ENCODE measurements at regions not wholly inside any gene's neighbourhood (a gene's known extent, or its start where the extent isn't known, plus 50 kb on each side); places are given as distances from the start of the nearest gene placed in this dataset.

GRCh38 chr18:4906856-4907255 is 290.2 kb downstream of the AKAIN1 start:
- no peak overlapping the region for H3K4me2 ChIP-seq
- no peaks in the 10 kb centered on the region for H3K27me3 ChIP-seq (ENCODE audit: insufficient read depth, low read depth)
- TF ChIP-seq, protein P1, sequence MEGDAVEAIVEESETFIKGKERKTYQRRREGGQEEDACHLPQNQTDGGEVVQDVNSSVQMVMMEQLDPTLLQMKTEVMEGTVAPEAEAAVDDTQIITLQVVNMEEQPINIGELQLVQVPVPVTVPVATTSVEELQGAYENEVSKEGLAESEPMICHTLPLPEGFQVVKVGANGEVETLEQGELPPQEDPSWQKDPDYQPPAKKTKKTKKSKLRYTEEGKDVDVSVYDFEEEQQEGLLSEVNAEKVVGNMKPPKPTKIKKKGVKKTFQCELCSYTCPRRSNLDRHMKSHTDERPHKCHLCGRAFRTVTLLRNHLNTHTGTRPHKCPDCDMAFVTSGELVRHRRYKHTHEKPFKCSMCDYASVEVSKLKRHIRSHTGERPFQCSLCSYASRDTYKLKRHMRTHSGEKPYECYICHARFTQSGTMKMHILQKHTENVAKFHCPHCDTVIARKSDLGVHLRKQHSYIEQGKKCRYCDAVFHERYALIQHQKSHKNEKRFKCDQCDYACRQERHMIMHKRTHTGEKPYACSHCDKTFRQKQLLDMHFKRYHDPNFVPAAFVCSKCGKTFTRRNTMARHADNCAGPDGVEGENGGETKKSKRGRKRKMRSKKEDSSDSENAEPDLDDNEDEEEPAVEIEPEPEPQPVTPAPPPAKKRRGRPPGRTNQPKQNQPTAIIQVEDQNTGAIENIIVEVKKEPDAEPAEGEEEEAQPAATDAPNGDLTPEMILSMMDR (conservative IDR thresholded peaks at IDR 0.05; ENCODE audit: low read depth, low read length), result no peak
- no peak overlapping the region for H3K27ac ChIP-seq
- H3K79me2 ChIP-seq (ENCODE audit: insufficient read depth, low read depth), result no peaks in the 10 kb centered on the region
- no peak overlapping the region for H3K4me3 ChIP-seq (IDR thresholded peaks at IDR 0.05; ENCODE audit: insufficient read depth, low read depth, low read length)
- H2AFZ ChIP-seq (ENCODE audit: low read depth), result no peak overlapping the region
- no peaks in the 10 kb centered on the region for H3K36me3 ChIP-seq (ENCODE audit: insufficient read depth)
- no peaks in the 10 kb centered on the region for H4K20me1 ChIP-seq (ENCODE audit: insufficient read depth)
- no peaks in the 10 kb centered on the region for H3K4me1 ChIP-seq (ENCODE audit: low read depth, poor library complexity, severe bottlenecking)
- no peak overlapping the region for H3K9ac ChIP-seq

GRCh38 chr18:4888251-4889040 is 308.6 kb downstream of the AKAIN1 start:
- no peak overlapping the region for H3K9ac ChIP-seq
- no peaks in the 10 kb centered on the region for H3K4me1 ChIP-seq (ENCODE audit: low read depth, poor library complexity, severe bottlenecking)
- TF ChIP-seq, protein P1 (conservative IDR thresholded peaks at IDR 0.05; ENCODE audit: low read depth, low read length), result no peak
- H3K27me3 ChIP-seq (ENCODE audit: insufficient read depth, low read depth), result no peaks in the 10 kb centered on the region
- H3K79me2 ChIP-seq (ENCODE audit: insufficient read depth, low read depth), result no peaks in the 10 kb centered on the region
- H3K27ac ChIP-seq, result no peak overlapping the region
- H3K4me3 ChIP-seq (IDR thresholded peaks at IDR 0.05; ENCODE audit: insufficient read depth, low read depth, low read length), result no peak overlapping the region
- no peak overlapping the region for H2AFZ ChIP-seq (ENCODE audit: low read depth)
- no peak overlapping the region for H3K4me2 ChIP-seq
- H3K36me3 ChIP-seq (ENCODE audit: insufficient read depth), result no peaks in the 10 kb centered on the region
- no peaks in the 10 kb centered on the region for H4K20me1 ChIP-seq (ENCODE audit: insufficient read depth)

GRCh38 chr18:4878480-4878879 is 318.6 kb downstream of the AKAIN1 start:
- Histone ChIP-seq H3K9ac (no peak overlapping the region), H3K27me3 (ENCODE audit: insufficient read depth, low read depth) (no peaks in the 10 kb centered on the region), H3K4me2 (no peak overlapping the region), H2AFZ (ENCODE audit: low read depth) (no peak overlapping the region), H3K4me3 (IDR thresholded peaks at IDR 0.05; ENCODE audit: insufficient read depth, low read depth, low read length) (no peak overlapping the region), H4K20me1 (ENCODE audit: insufficient read depth) (no peaks in the 10 kb centered on the region), H3K79me2 (ENCODE audit: insufficient read depth, low read depth) (no peaks in the 10 kb centered on the region), H3K4me1 (ENCODE audit: low read depth, poor library complexity, severe bottlenecking) (no peaks in the 10 kb centered on the region), H3K27ac (no peak overlapping the region), H3K36me3 (ENCODE audit: insufficient read depth) (no peaks in the 10 kb centered on the region)
- TF ChIP-seq, protein P1 (conservative IDR thresholded peaks at IDR 0.05; ENCODE audit: low read depth, low read length), result no peak

GRCh38 chr18:4871197-4871596 is 325.9 kb downstream of the AKAIN1 start:
- peak overlapping the region; percentile 58 for H3K4me2 ChIP-seq
- H2AFZ ChIP-seq (ENCODE audit: low read depth), result no peak overlapping the region
- TF ChIP-seq, protein P1 (conservative IDR thresholded peaks at IDR 0.05; ENCODE audit: low read depth, low read length), result no peak
- H4K20me1 ChIP-seq (ENCODE audit: insufficient read depth), result no peaks in the 10 kb centered on the region
- H3K79me2 ChIP-seq (ENCODE audit: insufficient read depth, low read depth), result no peaks in the 10 kb centered on the region
- H3K27ac ChIP-seq, result no peak overlapping the region
- H3K4me1 ChIP-seq (ENCODE audit: low read depth, poor library complexity, severe bottlenecking), result peaks cover 22% of the 10 kb centered on the region
- H3K27me3 ChIP-seq (ENCODE audit: insufficient read depth, low read depth), result no peaks in the 10 kb centered on the region
- no peaks in the 10 kb centered on the region for H3K36me3 ChIP-seq (ENCODE audit: insufficient read depth)
- no peak overlapping the region for H3K9ac ChIP-seq
- H3K4me3 ChIP-seq (IDR thresholded peaks at IDR 0.05; ENCODE audit: insufficient read depth, low read depth, low read length), result no peak overlapping the region

Data from KMS-11 (cell line).